Ishikawa (cell line): ENCODE measurements at regions not wholly inside any gene's neighbourhood (a gene's known extent, or its start where the extent isn't known, plus 50 kb on each side); places are given as distances from the start of the nearest gene placed in this dataset.

Source experiments
- CEBPB ChIP-seq: IDR thresholded peaks from 2 replicates; pipeline ENCODE4 v1.6.1; 2012
- EP300 ChIP-seq: IDR thresholded peaks from 2 replicates; pipeline ENCODE4 v1.6.1; 2012; ENCODE audit warnings: borderline replicate concordance
- FOXM1 ChIP-seq: IDR thresholded peaks from 2 replicates; pipeline ENCODE4 v1.6.1; 2012; ENCODE audit warnings: low read depth, borderline replicate concordance
- REST ChIP-seq: IDR thresholded peaks from 2 replicates; pipeline ENCODE4 v1.6.1; 2012; ENCODE audit warnings: low read depth, mild to moderate bottlenecking
- TAF1 ChIP-seq: IDR thresholded peaks from 2 replicates; pipeline ENCODE4 v1.6.1; 2012; ENCODE audit warnings: low read depth, mild to moderate bottlenecking
- TEAD4 ChIP-seq: IDR thresholded peaks from 2 replicates; pipeline ENCODE4 v1.6.1; 2012
- USF1 ChIP-seq: IDR thresholded peaks from 2 replicates; pipeline ENCODE4 v1.6.1; 2012
- YY1 ChIP-seq: IDR thresholded peaks from 2 replicates; pipeline ENCODE4 v1.6.1; 2012; ENCODE audit warnings: low read depth
- ZBTB7A ChIP-seq: IDR thresholded peaks from 2 replicates; pipeline ENCODE4 v1.6.1; 2012; ENCODE audit warnings: low read depth

GRCh38 chr7:378041-378420, 88.1 kb downstream of the FOXL3 start:
- TF ChIP-seq USF1, result no peak
- no peak for TF ChIP-seq CEBPB
- TF ChIP-seq TAF1, result no peak
- TF ChIP-seq REST, result no peak
- no peak for TF ChIP-seq TEAD4
- no peak for TF ChIP-seq YY1
- TF ChIP-seq FOXM1, result no peak
- no peak for TF ChIP-seq EP300
- no peak for TF ChIP-seq ZBTB7A
